ENCODE measurements at regions not wholly inside any gene's neighbourhood (a gene's known extent, or its start where the extent isn't known, plus 50 kb on each side); places are given as distances from the start of the nearest gene placed in this dataset.

DNA sequence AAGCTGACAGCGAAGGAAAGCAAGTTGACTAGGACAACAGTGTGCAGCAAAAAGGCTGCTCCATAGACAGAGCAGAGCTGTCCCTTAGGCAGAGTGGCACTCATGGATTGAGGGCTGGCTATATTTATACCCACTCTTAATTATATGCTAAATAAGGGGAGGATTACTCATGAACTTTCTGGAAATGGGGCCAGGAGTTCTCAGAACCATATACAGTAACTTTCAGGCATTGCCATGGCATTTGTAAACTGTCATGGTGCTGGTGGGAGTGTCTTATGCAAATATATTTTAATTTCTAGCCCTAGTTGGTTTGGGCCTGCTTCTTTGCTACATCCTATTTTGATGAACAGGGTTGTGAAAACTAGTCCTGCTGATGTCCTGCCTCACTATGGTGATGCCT, 279.5 kb upstream of the MGAT5 start:
- intact Hi-C loops (cut with DNase I; ENCODE audit: low total_unique reads), result no loop called here
- H3K4me1 ChIP-seq, result peaks cover 0 to 6% of the 10 kb centered on the region in 2 donors
- DNase-seq (ENCODE audit: low spot score in 2 of 2), result no peak
- H3K27me3 ChIP-seq, result no peaks in the 10 kb centered on the region
- TF ChIP-seq, protein P1, sequence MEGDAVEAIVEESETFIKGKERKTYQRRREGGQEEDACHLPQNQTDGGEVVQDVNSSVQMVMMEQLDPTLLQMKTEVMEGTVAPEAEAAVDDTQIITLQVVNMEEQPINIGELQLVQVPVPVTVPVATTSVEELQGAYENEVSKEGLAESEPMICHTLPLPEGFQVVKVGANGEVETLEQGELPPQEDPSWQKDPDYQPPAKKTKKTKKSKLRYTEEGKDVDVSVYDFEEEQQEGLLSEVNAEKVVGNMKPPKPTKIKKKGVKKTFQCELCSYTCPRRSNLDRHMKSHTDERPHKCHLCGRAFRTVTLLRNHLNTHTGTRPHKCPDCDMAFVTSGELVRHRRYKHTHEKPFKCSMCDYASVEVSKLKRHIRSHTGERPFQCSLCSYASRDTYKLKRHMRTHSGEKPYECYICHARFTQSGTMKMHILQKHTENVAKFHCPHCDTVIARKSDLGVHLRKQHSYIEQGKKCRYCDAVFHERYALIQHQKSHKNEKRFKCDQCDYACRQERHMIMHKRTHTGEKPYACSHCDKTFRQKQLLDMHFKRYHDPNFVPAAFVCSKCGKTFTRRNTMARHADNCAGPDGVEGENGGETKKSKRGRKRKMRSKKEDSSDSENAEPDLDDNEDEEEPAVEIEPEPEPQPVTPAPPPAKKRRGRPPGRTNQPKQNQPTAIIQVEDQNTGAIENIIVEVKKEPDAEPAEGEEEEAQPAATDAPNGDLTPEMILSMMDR (IDR thresholded peaks at IDR 0.05), result no peak
- TF ChIP-seq POLR2A (IDR thresholded peaks at IDR 0.05) (no peak), POLR2AphosphoS5 (IDR thresholded peaks at IDR 0.05) (no peak)
- no peaks in the 10 kb centered on the region for H3K9me3 ChIP-seq
- H3K4me3 ChIP-seq, result no peak overlapping the region
- H3K36me3 ChIP-seq, result no peaks in the 10 kb centered on the region
- H3K27ac ChIP-seq, result no peak overlapping the region

DNA sequence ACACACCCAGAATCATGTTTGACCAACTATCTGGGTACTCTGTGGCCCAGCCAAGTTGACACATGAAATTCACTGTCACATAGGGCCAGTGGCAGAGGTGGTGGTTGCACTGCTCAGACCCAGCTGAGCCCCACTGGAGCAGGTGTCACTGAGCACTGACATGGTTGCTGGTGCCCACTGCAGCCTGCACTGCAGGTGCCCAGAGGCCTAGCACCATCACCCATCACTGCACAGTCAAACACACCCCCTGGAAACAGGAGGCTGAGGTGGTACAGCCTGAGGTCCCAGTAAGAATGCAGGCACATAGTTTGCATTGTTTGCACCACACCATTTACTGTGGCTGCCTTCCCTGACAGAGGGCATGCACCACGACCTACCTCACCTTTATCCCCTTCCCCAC, 278.7 kb upstream of the MGAT5 start:
- Histone ChIP-seq H3K36me3 (no peaks in the 10 kb centered on the region), H3K27me3 (no peaks in the 10 kb centered on the region), H3K27ac (no peak overlapping the region), H3K4me3 (no peak overlapping the region), H3K4me1 (peaks cover 0 to 6% of the 10 kb centered on the region in 2 donors), H3K9me3 (no peaks in the 10 kb centered on the region)
- intact Hi-C loops (cut with DNase I; ENCODE audit: low total_unique reads), result no loop called here
- TF ChIP-seq, protein P1 (IDR thresholded peaks at IDR 0.05), result no peak
- no peak for TF ChIP-seq POLR2A (IDR thresholded peaks at IDR 0.05)
- TF ChIP-seq POLR2AphosphoS5 (IDR thresholded peaks at IDR 0.05), result no peak
- no peak for DNase-seq (ENCODE audit: low spot score in 2 of 2)

DNA sequence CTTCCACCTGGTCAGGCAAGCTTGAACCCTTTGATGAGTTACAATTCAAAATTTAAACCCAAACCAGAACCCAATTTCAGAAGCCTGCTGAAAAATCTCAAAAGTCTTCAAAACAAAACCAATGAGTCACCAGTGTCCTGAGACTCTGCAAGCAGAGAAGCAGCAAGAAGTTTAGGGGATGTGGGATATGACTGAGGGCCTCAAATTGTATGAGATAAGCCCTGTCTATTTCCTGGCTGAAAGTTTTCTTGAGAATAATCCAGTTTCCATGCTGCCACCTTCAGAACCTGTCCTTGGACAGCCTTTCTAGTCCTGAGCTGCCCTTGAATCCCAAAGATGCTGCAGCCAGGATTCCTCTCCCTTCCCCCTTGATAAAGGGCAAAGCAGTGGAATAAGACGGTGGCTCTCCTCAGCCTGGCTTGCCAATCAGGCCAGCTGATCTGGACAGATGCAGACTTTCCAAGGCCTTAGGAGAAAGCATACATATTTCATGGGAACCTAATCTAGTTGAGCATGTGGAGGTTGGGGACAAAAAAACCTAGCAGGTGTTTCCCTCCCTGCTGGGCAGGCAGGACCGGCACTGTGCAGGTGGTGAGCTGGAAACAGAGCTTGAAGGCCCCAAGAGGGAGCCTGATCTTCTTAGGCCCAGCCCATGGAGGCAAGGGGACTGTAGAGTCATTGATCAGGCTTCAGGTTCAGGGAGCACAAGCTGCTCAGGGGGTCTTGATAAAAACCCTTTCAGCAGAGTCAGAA, 278.0 kb upstream of the MGAT5 start:
- Histone ChIP-seq H3K27ac (no peak overlapping the region), H3K27me3 (no peaks in the 10 kb centered on the region), H3K36me3 (no peaks in the 10 kb centered on the region), H3K9me3 (no peaks in the 10 kb centered on the region), H3K4me1 (peaks cover 0 to 6% of the 10 kb centered on the region in 2 donors), H3K4me3 (no peak overlapping the region)
- TF ChIP-seq POLR2AphosphoS5 (IDR thresholded peaks at IDR 0.05) (no peak), POLR2A (IDR thresholded peaks at IDR 0.05) (no peak)
- TF ChIP-seq, protein P1 (IDR thresholded peaks at IDR 0.05), result no peak
- intact Hi-C loops (cut with DNase I; ENCODE audit: low total_unique reads), result no loop called here
- DNase-seq (ENCODE audit: low spot score in 2 of 2), result no peak

DNA sequence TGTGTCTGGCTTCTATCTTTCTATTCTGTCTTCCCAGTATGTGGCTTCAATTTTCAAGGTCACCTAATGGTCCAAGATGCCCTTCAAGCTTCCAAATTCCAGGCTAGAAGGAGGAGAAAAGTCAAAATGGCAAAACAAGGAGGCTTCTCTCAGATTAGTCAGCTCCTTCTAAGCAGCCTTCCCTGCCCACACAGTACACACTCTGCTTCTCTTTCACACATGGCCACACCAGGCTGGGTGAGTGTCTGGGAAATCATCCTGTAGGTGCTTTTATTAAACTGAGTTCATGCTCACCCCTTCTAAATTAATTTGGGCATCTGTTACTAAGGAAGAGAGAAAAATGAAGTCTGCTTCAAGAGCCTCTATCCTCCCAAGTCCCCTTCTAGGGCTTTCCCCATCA, 277.2 kb upstream of the MGAT5 start:
- intact Hi-C loops (cut with DNase I; ENCODE audit: low total_unique reads), result no loop called here
- H3K27me3 ChIP-seq, result no peaks in the 10 kb centered on the region
- TF ChIP-seq POLR2AphosphoS5 (IDR thresholded peaks at IDR 0.05) (no peak), POLR2A (IDR thresholded peaks at IDR 0.05) (no peak)
- TF ChIP-seq, protein P1 (IDR thresholded peaks at IDR 0.05), result no peak
- H3K36me3 ChIP-seq, result no peaks in the 10 kb centered on the region
- H3K27ac ChIP-seq, result no peak overlapping the region
- no peak for DNase-seq (ENCODE audit: low spot score in 2 of 2)
- H3K4me1 ChIP-seq, result peaks cover 0 to 6% of the 10 kb centered on the region in 2 donors
- H3K9me3 ChIP-seq, result no peaks in the 10 kb centered on the region
- no peak overlapping the region for H3K4me3 ChIP-seq

DNA sequence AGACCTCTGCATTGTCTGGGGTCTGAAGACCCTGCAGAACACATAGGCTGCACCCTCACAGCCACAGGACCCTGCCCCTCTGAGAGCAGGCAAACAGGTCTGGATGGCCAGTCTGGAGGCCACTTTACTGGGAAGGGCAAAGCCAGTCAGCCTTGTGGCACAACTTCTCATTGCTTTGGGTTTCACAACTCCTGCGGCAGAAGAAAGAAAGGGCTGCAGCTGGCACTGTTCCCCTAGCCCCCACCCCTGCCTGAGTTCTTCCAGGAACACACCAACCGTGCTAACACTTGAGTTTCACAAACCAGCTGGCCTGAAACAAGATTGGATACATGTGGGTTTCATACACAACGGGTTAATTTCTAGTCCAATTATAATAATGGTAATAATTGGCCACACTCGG, 276.5 kb upstream of the MGAT5 start:
- no peaks in the 10 kb centered on the region for H3K36me3 ChIP-seq
- no peaks in the 10 kb centered on the region for H3K27me3 ChIP-seq
- H3K4me1 ChIP-seq, result peaks cover 0 to 6% of the 10 kb centered on the region in 2 donors
- no peak overlapping the region for H3K27ac ChIP-seq
- H3K9me3 ChIP-seq, result no peaks in the 10 kb centered on the region
- TF ChIP-seq, protein P1 (IDR thresholded peaks at IDR 0.05), result no peak
- TF ChIP-seq POLR2AphosphoS5 (IDR thresholded peaks at IDR 0.05) (no peak), POLR2A (IDR thresholded peaks at IDR 0.05) (no peak)
- intact Hi-C loops (cut with DNase I; ENCODE audit: low total_unique reads), result no loop called here
- DNase-seq (ENCODE audit: low spot score in 2 of 2), result no peak
- H3K4me3 ChIP-seq, result no peak overlapping the region
